ENCODE measurements at regions not wholly inside any gene's neighbourhood (a gene's known extent, or its start where the extent isn't known, plus 50 kb on each side); places are given as distances from the start of the nearest gene placed in this dataset.

GRCh38 chr6:74459260-74459659 is 746.6 kb downstream of the COL12A1 start:
- TF ChIP-seq CTCF (IDR thresholded peaks at IDR 0.05; ENCODE audit: borderline replicate concordance, control extremely low read depth, extremely low read depth, insufficient read depth, missing control alignments): no peak
- no peak for DNase-seq (ENCODE audit: low spot score)

GRCh38 chr6:74458536-74458935 is 747.3 kb downstream of the COL12A1 start:
- DNase-seq (ENCODE audit: low spot score): no peak
- TF ChIP-seq CTCF (IDR thresholded peaks at IDR 0.05; ENCODE audit: borderline replicate concordance, control extremely low read depth, extremely low read depth, insufficient read depth, missing control alignments): no peak
- in situ Hi-C loops (cut with MboI; ENCODE audit: low sequenced_read_pairs, unreplicated experiment): no loop called here

More at GRCh38 chr6:74459260-74459659, 746.6 kb downstream of the COL12A1 start:
- in situ Hi-C loops (cut with MboI; ENCODE audit: low sequenced_read_pairs, unreplicated experiment): no loop called here

GRCh38 chr6:74455786-74456185 is 750.1 kb downstream of the COL12A1 start:
- in situ Hi-C loops (cut with MboI; ENCODE audit: low sequenced_read_pairs, unreplicated experiment): no loop called here
- TF ChIP-seq CTCF (IDR thresholded peaks at IDR 0.05; ENCODE audit: borderline replicate concordance, control extremely low read depth, extremely low read depth, insufficient read depth, missing control alignments): no peak
- DNase-seq (ENCODE audit: low spot score): no peak

GRCh38 chr6:74451953-74452352 is 753.9 kb downstream of the COL12A1 start:
- no peak for TF ChIP-seq CTCF (IDR thresholded peaks at IDR 0.05; ENCODE audit: borderline replicate concordance, control extremely low read depth, extremely low read depth, insufficient read depth, missing control alignments)
- no peak for DNase-seq (ENCODE audit: low spot score)
- in situ Hi-C loops (cut with MboI; ENCODE audit: low sequenced_read_pairs, unreplicated experiment): no loop called here

GRCh38 chr6:74448850-74449249 is 752.8 kb downstream of the CD109 start:
- in situ Hi-C loops (cut with MboI; ENCODE audit: low sequenced_read_pairs, unreplicated experiment): no loop called here
- TF ChIP-seq CTCF (IDR thresholded peaks at IDR 0.05; ENCODE audit: borderline replicate concordance, control extremely low read depth, extremely low read depth, insufficient read depth, missing control alignments): no peak
- no peak for DNase-seq (ENCODE audit: low spot score)

- TF ChIP-seq CTCF (IDR thresholded peaks at IDR 0.05; ENCODE audit: borderline replicate concordance, control extremely low read depth, extremely low read depth, insufficient read depth, missing control alignments): no peak
- peak; percentile 35 for DNase-seq (ENCODE audit: low spot score)
- in situ Hi-C loops (cut with MboI; ENCODE audit: low sequenced_read_pairs, unreplicated experiment): no loop called here
Measured at GRCh38 chr6:74447013-74447412, 751.0 kb downstream of the CD109 start.

Data from GM13976 (cell line).